AG09319 (cell line): ENCODE measurements at regions not wholly inside any gene's neighbourhood (a gene's known extent, or its start where the extent isn't known, plus 50 kb on each side); places are given as distances from the start of the nearest gene placed in this dataset.

ENCODE experiments used
- DNase-seq: peaks from one replicate; pipeline ENCODE4 v3.0.0-alpha.2; 2010; ENCODE audit warnings: low read depth; ENCODE audit errors: extremely low read depth
- TF ChIP-seq, protein P1 (sequence below): IDR thresholded peaks from 2 replicates; pipeline ENCODE4 v1.5.1; 2011; ENCODE audit warnings: low read depth, mild to moderate bottlenecking, inconsistent platforms, low read length, moderate library complexity

DNA sequence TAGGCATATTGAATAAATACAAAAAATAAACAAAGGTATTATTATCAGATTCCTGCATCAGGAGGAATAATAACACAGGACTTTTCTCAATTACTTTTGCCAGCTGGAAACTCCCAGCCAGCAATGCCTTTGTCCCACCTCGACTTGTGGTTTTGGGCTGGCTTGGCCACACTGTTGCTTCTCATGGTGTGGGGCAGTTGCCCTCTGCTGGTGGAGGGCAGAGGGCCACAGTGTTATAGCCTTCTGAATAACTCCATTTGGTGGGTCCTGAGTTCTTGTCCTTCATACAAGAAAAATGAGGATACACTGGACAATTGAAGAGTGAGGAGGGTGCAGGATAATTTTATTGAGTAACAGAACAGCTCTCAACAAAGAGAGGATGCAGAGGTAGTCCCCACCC, 1206.0 kb upstream of the ADGRL3 start:
- TF ChIP-seq, protein P1, sequence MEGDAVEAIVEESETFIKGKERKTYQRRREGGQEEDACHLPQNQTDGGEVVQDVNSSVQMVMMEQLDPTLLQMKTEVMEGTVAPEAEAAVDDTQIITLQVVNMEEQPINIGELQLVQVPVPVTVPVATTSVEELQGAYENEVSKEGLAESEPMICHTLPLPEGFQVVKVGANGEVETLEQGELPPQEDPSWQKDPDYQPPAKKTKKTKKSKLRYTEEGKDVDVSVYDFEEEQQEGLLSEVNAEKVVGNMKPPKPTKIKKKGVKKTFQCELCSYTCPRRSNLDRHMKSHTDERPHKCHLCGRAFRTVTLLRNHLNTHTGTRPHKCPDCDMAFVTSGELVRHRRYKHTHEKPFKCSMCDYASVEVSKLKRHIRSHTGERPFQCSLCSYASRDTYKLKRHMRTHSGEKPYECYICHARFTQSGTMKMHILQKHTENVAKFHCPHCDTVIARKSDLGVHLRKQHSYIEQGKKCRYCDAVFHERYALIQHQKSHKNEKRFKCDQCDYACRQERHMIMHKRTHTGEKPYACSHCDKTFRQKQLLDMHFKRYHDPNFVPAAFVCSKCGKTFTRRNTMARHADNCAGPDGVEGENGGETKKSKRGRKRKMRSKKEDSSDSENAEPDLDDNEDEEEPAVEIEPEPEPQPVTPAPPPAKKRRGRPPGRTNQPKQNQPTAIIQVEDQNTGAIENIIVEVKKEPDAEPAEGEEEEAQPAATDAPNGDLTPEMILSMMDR, result no peak

DNA sequence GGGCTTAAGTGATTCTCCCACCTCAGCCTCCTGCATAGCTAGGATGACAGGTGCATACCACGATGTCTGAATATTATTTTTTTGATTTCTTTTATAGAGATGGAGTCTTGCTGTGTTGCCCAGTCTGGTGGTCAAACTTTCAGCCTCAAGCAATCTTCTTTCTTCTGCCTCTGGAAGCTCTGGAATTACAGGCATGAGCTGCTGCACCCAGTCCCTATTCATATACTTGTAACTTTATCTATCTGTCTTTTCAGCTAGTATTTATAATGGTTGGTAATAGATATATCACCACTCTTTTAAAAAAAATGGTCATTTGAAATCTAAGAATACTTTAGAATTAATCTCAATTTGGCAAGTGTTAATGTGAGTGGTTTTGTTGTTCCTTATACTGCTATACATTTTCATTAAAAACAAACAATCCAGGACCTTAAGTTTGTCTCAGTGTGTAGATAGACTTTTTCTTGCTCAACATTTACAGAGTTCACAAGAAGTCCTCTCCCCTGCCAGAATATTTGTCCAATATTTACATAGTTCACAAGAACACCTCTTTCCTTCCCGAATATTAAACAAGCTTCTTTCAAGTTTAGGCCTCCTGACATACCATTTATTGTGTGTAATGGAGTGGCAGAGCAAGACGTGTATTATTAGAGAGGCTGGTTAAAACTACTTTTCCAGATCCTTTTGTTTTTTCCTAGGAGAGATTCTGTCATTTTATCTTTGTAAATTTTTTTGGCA, 1197.4 kb upstream of the ADGRL3 start:
- DNase-seq, result no peak
- TF ChIP-seq, protein P1, result no peak

More for the DNA sequence above, 1206.0 kb upstream of the ADGRL3 start:
- DNase-seq, result no peak

DNA sequence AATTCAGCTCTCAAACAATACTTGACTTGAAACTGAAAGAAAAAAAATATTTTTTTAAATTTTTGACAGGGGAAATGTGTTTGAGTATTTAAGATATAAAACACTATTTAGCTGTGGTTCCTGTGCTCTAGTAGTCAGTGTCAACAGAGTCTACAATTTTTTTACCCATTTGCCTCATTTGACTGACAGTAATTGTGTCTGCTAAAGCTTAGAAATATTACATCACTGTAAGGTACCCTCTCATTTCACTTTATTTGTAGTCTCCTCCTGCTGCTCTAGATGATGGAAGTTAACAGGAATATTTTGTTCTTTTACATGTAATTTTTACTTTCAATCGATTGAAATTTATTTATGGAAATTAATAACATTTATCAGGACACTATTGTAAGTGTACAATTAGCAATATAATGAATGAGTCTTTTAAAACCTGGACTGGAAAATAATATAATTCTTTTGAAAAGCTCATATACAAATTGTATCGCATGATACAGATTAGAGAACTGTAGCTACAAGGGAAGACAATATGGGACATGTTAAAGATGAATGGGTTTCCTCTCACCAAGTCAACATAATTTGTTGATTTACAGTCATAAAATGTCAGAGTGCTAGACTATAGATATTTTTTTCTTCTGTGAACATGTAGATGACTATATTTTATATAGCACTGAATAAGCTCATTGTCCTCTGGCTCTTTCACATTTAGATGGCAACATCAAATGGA, 1186.5 kb upstream of the ADGRL3 start:
- DNase-seq, result no peak
- TF ChIP-seq, protein P1, result no peak

DNA sequence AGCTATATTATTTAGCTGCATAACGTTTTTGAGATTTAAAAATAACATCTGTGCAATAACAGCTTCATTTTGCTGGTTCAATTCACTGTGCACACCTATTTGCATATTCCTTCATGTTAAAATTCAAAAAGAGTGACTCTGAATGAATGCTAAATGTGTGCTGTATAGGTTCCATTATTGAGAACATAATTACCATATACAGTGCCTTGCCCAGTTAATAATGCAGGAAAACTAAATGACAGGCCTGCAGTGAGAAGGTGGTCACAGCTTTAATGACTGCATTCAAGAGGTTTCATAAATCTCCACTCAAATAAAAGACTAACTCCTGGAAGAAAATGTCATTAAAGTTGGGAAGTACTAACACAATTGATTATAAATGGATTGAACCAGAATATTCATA, 1183.2 kb upstream of the ADGRL3 start:
- DNase-seq, result no peak
- TF ChIP-seq, protein P1, result no peak

DNA sequence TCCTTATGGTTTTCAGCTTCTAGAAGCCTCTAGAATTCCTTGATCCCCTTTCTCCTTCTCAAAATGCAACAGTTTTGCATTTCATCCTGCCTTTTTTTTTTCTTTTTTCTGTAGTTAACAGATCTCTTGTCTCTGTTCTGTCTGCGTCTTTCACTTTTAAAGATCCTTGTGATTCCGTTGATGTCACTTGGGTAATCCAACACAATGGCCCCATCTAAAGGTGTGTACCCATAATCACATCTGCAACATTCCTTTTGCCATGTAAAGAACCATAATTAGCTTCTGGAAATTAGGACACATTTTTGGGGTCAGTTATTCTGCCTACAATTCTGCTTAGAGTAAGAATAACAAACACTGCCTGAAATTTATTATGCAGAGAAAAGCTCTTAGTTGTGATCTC, 1180.9 kb upstream of the ADGRL3 start:
- TF ChIP-seq, protein P1, result no peak
- DNase-seq, result no peak

DNA sequence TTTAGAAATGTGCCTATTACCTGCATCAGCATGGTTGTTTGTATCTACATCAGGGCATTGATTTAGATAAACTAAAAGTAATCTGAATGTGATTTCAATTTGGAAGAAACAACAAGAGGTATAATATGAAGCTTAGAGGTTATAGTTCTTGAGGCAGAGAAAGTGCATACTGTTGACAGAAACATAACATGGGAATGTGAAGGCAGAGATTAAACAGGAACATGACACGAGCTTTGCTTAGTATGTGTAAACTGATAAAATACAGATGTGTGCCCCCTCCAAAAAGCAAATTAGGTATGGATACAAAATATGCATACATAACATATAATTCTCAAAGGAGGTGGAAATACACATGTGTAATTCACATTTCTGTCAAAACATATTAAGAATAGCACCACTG, 1180.2 kb upstream of the ADGRL3 start:
- TF ChIP-seq, protein P1, result no peak
- DNase-seq, result no peak

DNA sequence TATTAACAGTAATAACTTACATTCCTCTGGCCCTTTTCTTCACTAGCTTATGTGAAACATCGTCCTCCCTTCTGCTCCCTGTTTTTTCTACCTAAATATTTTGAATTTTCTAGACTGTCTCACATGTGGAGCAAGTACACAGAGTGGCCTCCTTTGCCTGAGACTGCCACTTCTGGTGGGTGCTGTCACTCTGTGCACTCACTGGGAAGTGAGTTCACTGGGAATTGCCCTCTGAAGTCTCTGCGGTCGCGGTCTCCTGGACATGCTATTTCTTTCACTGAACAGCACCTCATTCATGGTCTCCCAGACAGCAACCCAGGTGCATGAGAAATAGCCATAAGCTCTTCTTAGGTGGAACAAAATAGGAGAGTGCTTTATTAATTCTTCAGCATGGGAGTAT, 1179.7 kb upstream of the ADGRL3 start:
- no peak for DNase-seq
- TF ChIP-seq, protein P1, result no peak
